Transverse colon (tissue), 3 donors: ENCODE measurements at regions not wholly inside any gene's neighbourhood (a gene's known extent, or its start where the extent isn't known, plus 50 kb on each side); places are given as distances from the start of the nearest gene placed in this dataset.
"Not testable (repeated sequence)": the region's sequence is repeated elsewhere in the genome, so short reads cannot be mapped to it uniquely, and the experiment has no call there.

Source experiments
- EP300 ChIP-seq: sonication (generic); formaldehyde crosslinking; IDR thresholded peaks from one replicate; pipeline ENCODE4 v1.6.1; 2017; ENCODE audit warnings: antibody characterized with exemption, low read depth
- POLR2A ChIP-seq: fragments of 450-650 bp; IDR thresholded peaks from one replicate; pipeline ENCODE4 v1.6.1; 2016; ENCODE audit warnings: antibody characterized with exemption, mild to moderate bottlenecking, moderate library complexity
- TF ChIP-seq, protein P1 (sequence below), 5 experiments: fragments of 200-600 bp in 3 of 5; fragments of 450-650 bp in 2 of 5; sonication (generic) in 3 of 5; IDR thresholded peaks; 1 replicate in 2 of 5; 2 replicates in 3 of 5; pipeline ENCODE4 v1.5.1; 2016 to 2017; ENCODE audit warnings: antibody characterized with exemption in 5 of 5, inconsistent platforms in 3 of 5, mild to moderate bottlenecking in 2 of 5, moderate library complexity in 1 of 5

DNA sequence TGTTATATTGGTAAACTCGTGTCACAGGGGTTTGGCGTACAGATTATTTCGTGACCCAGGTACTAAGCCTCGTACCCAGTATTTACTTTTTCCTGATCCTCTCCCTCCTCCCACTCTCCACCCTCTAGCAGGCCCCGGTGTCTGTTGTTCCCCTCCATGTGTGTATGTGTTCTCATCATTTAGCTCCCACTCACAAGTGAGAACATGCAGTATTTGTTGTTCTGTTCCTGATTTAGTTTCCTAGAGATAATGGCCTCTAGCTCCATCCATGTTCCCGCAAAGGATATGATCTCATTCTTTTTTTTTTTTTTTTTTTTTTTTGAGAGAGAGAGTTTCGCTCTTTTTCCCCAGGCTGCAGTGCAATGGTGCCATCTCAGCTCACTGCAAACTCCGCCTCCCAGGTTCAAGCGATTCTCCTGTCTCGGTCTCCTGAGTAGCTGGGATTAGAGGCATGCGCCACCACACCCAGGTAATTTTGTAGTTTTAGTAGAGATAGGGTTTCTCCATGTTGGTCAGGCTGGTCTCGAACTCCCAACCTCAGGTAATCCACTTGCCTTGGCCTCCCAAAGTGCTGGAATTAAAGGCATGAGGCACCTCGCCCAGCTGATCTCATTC is 52.7 kb upstream of the PSAP start:
- not testable (repeated sequence) for TF ChIP-seq POLR2A, EP300
- TF ChIP-seq, protein P1, sequence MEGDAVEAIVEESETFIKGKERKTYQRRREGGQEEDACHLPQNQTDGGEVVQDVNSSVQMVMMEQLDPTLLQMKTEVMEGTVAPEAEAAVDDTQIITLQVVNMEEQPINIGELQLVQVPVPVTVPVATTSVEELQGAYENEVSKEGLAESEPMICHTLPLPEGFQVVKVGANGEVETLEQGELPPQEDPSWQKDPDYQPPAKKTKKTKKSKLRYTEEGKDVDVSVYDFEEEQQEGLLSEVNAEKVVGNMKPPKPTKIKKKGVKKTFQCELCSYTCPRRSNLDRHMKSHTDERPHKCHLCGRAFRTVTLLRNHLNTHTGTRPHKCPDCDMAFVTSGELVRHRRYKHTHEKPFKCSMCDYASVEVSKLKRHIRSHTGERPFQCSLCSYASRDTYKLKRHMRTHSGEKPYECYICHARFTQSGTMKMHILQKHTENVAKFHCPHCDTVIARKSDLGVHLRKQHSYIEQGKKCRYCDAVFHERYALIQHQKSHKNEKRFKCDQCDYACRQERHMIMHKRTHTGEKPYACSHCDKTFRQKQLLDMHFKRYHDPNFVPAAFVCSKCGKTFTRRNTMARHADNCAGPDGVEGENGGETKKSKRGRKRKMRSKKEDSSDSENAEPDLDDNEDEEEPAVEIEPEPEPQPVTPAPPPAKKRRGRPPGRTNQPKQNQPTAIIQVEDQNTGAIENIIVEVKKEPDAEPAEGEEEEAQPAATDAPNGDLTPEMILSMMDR (IDR thresholded peaks at IDR 0.05) = not testable (repeated sequence)
